B cell (primary cell): ENCODE measurements at regions not wholly inside any gene's neighbourhood (a gene's known extent, or its start where the extent isn't known, plus 50 kb on each side); places are given as distances from the start of the nearest gene placed in this dataset.
"Not testable (repeated sequence)": the region's sequence is repeated elsewhere in the genome, so short reads cannot be mapped to it uniquely, and the experiment has no call there.

Experiments used
- ATAC-seq: fragments of 200-7000 bp; cut with Tn5 transposase; one replicate; pipeline ENCODE4 v1.10.0; 2021; ENCODE audit warnings: low read depth, mild to moderate bottlenecking, moderate number of reproducible peaks, moderate library complexity
- CTCF ChIA-PET: fragments of 350-600 bp; sonication (Branson Sonifier 250); formaldehyde crosslinking; loops from one replicate; lab custom pipeline; 2021; ENCODE audit warnings: antibody characterized with exemption, inconsistent platforms; lab: Charles Lee
- POLR2A ChIA-PET: fragments of 350-600 bp; sonication (Branson Sonifier 250); formaldehyde crosslinking; loops from one replicate; lab custom pipeline; 2021; ENCODE audit warnings: antibody characterized with exemption; lab: Charles Lee
- DNase-seq: peaks from one replicate; pipeline ENCODE4 v3.0.0; 2013
- H2AFZ ChIP-seq: 2 replicates; pipeline ENCODE4 v1.6.1; 2012; ENCODE audit warnings: mild to moderate bottlenecking, low read depth, low read length; ENCODE audit not compliant: insufficient read depth, poor library complexity, severe bottlenecking
- H3K27ac ChIP-seq, 2 donors: 1 replicate in 1 of 2; 2 replicates in 1 of 2; pipeline ENCODE4 v1.5.1; 2012 to 2013; ENCODE audit warnings: low read length in 2 of 2, mild to moderate bottlenecking in 2 of 2, moderate library complexity in 1 of 2
- H3K27me3 ChIP-seq, 4 experiments: fragments of 200-600 bp in 1 of 4; sonication (generic) in 1 of 4; replicated peaks in 1 of 4; 1 replicate in 2 of 4; 2 replicates in 2 of 4; pipeline versions ENCODE4 v1.6.1 to v1.7.0; 2013 to 2016; ENCODE audit warnings: low read length in 3 of 4, mild to moderate bottlenecking in 2 of 4, mixed read lengths in 1 of 4, moderate library complexity in 1 of 4; ENCODE audit not compliant: insufficient read depth in 4 of 4, control insufficient read depth in 3 of 4; ENCODE audit errors: control extremely low read depth in 1 of 4
- H3K36me3 ChIP-seq, 2 experiments: replicated peaks in 1 of 2; 1 replicate in 1 of 2; 2 replicates in 1 of 2; pipeline versions ENCODE4 v1.6.1 to v1.7.1; 2013; ENCODE audit warnings: low read length in 1 of 2; ENCODE audit not compliant: insufficient read depth in 2 of 2, control insufficient read depth in 1 of 2; ENCODE audit errors: control extremely low read depth in 1 of 2, extremely low read depth in 1 of 2
- H3K4me1 ChIP-seq, 2 donors: fragments of 200-600 bp in 1 of 2; sonication (generic) in 1 of 2; 1 replicate in 1 of 2; 2 replicates in 1 of 2; pipeline versions ENCODE4 v1.5.1 to v1.6.1; 2013 to 2017; ENCODE audit warnings: low read length in 2 of 2; ENCODE audit not compliant: control insufficient read depth in 2 of 2, insufficient read depth in 2 of 2
- H3K4me2 ChIP-seq: replicated peaks from 2 replicates; pipeline ENCODE3; 2012; ENCODE audit warnings: mild to moderate bottlenecking, low read depth, low read length; ENCODE audit not compliant: poor library complexity, severe bottlenecking
- H3K4me3 ChIP-seq, 5 experiments: fragments of 200-600 bp in 1 of 5; sonication (generic) in 1 of 5; 1 replicate in 3 of 5; 2 replicates in 2 of 5; pipeline versions ENCODE4 v1.5.1 to v1.7.0; 2011 to 2016; ENCODE audit warnings: low read length in 4 of 5, mild to moderate bottlenecking in 4 of 5, low read depth in 2 of 5, control low read depth in 1 of 5, moderate library complexity in 1 of 5; ENCODE audit not compliant: insufficient read depth in 1 of 5; ENCODE audit errors: control extremely low read depth in 1 of 5, extremely low read depth in 1 of 5
- H3K79me2 ChIP-seq: fragments of 200-600 bp; sonication (generic); one replicate; pipeline ENCODE4 v1.6.0; 2016; ENCODE audit warnings: low read length; ENCODE audit not compliant: control insufficient read depth, insufficient read depth
- H3K9ac ChIP-seq: fragments of 200-600 bp; sonication (generic); 2 replicates; pipeline ENCODE4 v1.6.1; 2017; ENCODE audit warnings: mild to moderate bottlenecking, low read length, moderate library complexity
- H3K9me3 ChIP-seq, 3 donors: one replicate each; pipeline versions ENCODE4 v1.6.1 to v1.7.1; 2013; ENCODE audit warnings: low read length in 2 of 3; ENCODE audit not compliant: control insufficient read depth in 2 of 3, insufficient read depth in 1 of 3; ENCODE audit errors: control extremely low read depth in 1 of 3
- H4K20me1 ChIP-seq: 2 replicates; pipeline ENCODE4 v1.6.0; 2012; ENCODE audit warnings: mild to moderate bottlenecking, low read length; ENCODE audit not compliant: insufficient read depth, control insufficient read depth, poor library complexity, severe bottlenecking
- H3K27ac Mint-ChIP-seq: one replicate; pipeline ENCODE4 v1.8.0; 2021; ENCODE audit warnings: mixed read lengths
- H3K27me3 Mint-ChIP-seq: one replicate; pipeline ENCODE4 v1.8.0; 2021; ENCODE audit warnings: mixed read lengths
- H3K4me1 Mint-ChIP-seq: one replicate; pipeline ENCODE4 v1.8.0; 2021; ENCODE audit warnings: mixed read lengths
- H3K4me3 Mint-ChIP-seq: one replicate; pipeline ENCODE4 v1.8.0; 2021; ENCODE audit warnings: mixed read lengths
- H3K9me3 Mint-ChIP-seq: one replicate; pipeline ENCODE4 v1.8.0; 2022; ENCODE audit warnings: mixed read lengths; ENCODE audit not compliant: insufficient read depth
- CTCF ChIP-seq: fragments of 200-600 bp; IDR thresholded peaks from one replicate; pipeline ENCODE4 v1.8.0; 2022; ENCODE audit warnings: antibody characterized with exemption, mild to moderate bottlenecking
- EZH2 ChIP-seq: IDR thresholded peaks from 2 replicates; pipeline ENCODE4 v1.6.1; 2012; ENCODE audit warnings: borderline replicate concordance, low read depth, mild to moderate bottlenecking, moderate library complexity, low read length; ENCODE audit not compliant: insufficient read depth, poor library complexity, severe bottlenecking
- WGBS: methylation state at CpG from one replicate; pipeline ENCODE4 v1.1.5; 2013; ENCODE audit warnings: missing lambda C conversion rate; ENCODE audit not compliant: insufficient coverage; 5-methylcytosine and 5-hydroxymethylcytosine counted together
- intact Hi-C: fragments of 100-400 bp; cut with micrococcal nuclease; formaldehyde crosslinking; loops from one replicate; pipeline ENCODE4 v1.10.0; 2022

- Histone ChIP-seq H3K4me1 (no peaks in the 10 kb centered on the region), H3K27me3 (no peaks in the 10 kb centered on the region), H3K4me2 (no peak overlapping the region), H3K9ac (no peak overlapping the region), H3K27ac (no peak overlapping the region), H3K36me3 (no peaks in the 10 kb centered on the region), H3K79me2 (no peaks in the 10 kb centered on the region), H2AFZ (no peak overlapping the region), H4K20me1 (no peaks in the 10 kb centered on the region), H3K9me3 (peaks cover 0 to 6% (median 0%) of the 10 kb centered on the region in 3 donors), H3K4me3 (no peak overlapping the region)
- DNase-seq = no peak
- TF ChIP-seq EZH2 (no peak), CTCF (no peak)
- POLR2A ChIA-PET = no interaction called here
- Mint-ChIP-seq H3K9me3 (no peaks in the 10 kb centered on the region), H3K27me3 (no peaks in the 10 kb centered on the region), H3K4me3 (no peak overlapping the region), H3K4me1 (no peaks in the 10 kb centered on the region), H3K27ac (no peak overlapping the region)
- intact Hi-C loops = no loop called here
- ATAC-seq = no peak
- WGBS = 71% methylated on average over 3 of the region's 8 CpGs
- CTCF ChIA-PET = no interaction called here
These were observed 104.1 kb upstream of the GOLGA8J start for GRCh38 chr15:29978411-29979382.

GRCh38 chr15:29974056-29974455, 108.7 kb upstream of the GOLGA8J start:
- H3K79me2 ChIP-seq, H3K27ac ChIP-seq, H3K4me1 ChIP-seq, H3K9me3 Mint-ChIP-seq, ATAC-seq, POLR2A ChIA-PET, H3K4me3 ChIP-seq, CTCF ChIA-PET, intact Hi-C loops, H2AFZ ChIP-seq, H3K9ac ChIP-seq, H4K20me1 ChIP-seq, H3K4me1 Mint-ChIP-seq, H3K27ac Mint-ChIP-seq, DNase-seq, H3K4me3 Mint-ChIP-seq, H3K4me2 ChIP-seq, H3K36me3 ChIP-seq: not testable (repeated sequence)
- 33% methylated on average over 1 of the region's 4 CpGs for WGBS
- peaks cover 29% of the 10 kb centered on the region for H3K27me3 Mint-ChIP-seq
- Histone ChIP-seq H3K27me3 (peaks cover 0 to 12% (median 3%) of the 10 kb centered on the region in 4 experiments), H3K9me3 (peaks cover 0 to 12% (median 0%) of the 10 kb centered on the region in 3 donors)
